ENCODE measurements at regions not wholly inside any gene's neighbourhood (a gene's known extent, or its start where the extent isn't known, plus 50 kb on each side); places are given as distances from the start of the nearest gene placed in this dataset.
A peak's percentile ranks its signal among the peaks of the same experiment; 100 is the strongest.

DNA sequence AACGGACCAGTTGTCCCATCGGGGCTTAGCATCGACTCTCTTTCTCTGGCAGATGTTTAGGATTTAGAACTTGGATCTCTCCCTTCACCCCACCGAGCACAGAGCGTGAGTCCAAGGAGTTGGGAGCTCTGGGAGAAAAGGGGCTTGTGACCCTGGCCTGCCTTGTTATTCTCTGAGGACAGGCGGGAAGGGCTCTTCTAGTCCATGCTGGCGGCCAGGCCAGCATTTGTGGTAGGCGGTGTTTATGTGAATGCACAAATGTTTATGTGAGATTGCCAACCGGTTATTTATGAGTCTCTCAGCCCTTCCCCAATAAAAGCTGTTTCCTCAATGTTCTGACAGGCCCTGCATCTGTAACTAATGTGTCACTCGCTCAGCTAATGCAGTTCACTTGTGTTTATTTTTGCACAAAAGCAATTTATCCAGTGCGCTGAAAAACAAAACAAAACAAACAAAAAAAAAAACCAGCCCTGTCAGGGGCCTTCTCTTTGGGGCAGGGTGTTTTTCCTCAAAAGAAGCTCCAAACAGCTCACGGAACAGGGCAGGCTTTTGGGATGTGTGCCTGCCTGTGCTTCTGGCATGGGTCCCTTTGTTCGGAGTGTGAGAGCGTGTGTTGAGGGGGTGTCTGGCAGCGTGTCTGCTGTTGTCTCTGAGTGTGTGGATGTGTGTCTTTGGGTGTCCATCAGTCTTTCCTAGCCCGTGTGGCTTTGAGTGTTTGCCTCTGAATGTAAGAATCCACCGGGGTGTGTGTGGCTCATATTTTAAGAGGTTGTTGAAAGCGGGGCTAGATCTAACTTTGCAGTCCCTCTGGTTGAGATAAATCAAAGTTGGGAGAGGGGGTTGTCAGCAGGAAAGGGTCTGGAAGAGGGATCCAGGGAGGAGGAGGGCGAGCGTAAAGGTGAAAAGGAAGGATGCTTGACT, 52.8 kb upstream of the HAAO start:
- Histone ChIP-seq H3K4me1 (no peaks in the 10 kb centered on the region), H3K27ac (no peak overlapping the region), H3K36me3 (no peaks in the 10 kb centered on the region), H3K9me3 (no peaks in the 10 kb centered on the region), H3K4me3 (no peak overlapping the region), H3K27me3 (no peaks in the 10 kb centered on the region)
- TF ChIP-seq, protein P1, sequence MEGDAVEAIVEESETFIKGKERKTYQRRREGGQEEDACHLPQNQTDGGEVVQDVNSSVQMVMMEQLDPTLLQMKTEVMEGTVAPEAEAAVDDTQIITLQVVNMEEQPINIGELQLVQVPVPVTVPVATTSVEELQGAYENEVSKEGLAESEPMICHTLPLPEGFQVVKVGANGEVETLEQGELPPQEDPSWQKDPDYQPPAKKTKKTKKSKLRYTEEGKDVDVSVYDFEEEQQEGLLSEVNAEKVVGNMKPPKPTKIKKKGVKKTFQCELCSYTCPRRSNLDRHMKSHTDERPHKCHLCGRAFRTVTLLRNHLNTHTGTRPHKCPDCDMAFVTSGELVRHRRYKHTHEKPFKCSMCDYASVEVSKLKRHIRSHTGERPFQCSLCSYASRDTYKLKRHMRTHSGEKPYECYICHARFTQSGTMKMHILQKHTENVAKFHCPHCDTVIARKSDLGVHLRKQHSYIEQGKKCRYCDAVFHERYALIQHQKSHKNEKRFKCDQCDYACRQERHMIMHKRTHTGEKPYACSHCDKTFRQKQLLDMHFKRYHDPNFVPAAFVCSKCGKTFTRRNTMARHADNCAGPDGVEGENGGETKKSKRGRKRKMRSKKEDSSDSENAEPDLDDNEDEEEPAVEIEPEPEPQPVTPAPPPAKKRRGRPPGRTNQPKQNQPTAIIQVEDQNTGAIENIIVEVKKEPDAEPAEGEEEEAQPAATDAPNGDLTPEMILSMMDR (IDR thresholded peaks at IDR 0.05) = no peak
- peak; percentile 45 for FAIRE-seq
- DNase-seq = no peak
- WGBS, 2 donors = 70% methylated on average over 20 of the region's 20 CpGs
- intact Hi-C loops (cut with DNase I) = loop anchor here in 1 of 3 donors (10.0 kb wide), 1 partner anchor 390 kb away; no protein-coding TSS in a partner anchor
- ATAC-seq = peak in 2 of 4 donors; percentile 17

DNA sequence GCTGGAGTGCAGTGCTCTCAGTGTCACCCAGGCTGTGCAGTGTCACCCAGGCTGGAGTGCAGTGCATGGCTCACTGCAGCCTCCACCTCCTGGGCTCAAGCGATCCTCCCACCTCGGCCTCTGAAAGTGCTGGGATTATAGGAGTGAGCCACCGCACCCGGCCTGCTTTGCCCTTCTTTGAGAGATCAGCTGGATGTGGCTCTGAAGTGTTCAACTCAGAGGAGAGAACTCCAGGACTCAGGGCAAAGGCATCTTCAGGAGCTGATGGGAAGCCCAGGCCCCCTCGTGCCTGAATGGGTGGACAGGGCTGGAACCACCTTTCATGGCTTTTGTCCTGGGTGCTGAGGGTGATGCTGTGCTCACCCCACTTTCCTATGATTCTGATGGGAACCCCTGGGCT, 52.0 kb upstream of the HAAO start:
- H3K4me3 ChIP-seq = no peak overlapping the region
- no peaks in the 10 kb centered on the region for H3K36me3 ChIP-seq
- intact Hi-C loops (cut with DNase I) = loop anchor here in 1 of 3 donors (10.0 kb wide), 1 partner anchor 390 kb away; no protein-coding TSS in a partner anchor
- FAIRE-seq (no peak), DNase-seq (no peak), ATAC-seq (no peak)
- no peak overlapping the region for H3K27ac ChIP-seq
- no peaks in the 10 kb centered on the region for H3K9me3 ChIP-seq
- 90 to 96% methylated on average over 5 of the region's 5 CpGs for WGBS, 2 donors
- no peaks in the 10 kb centered on the region for H3K27me3 ChIP-seq
- H3K4me1 ChIP-seq = no peaks in the 10 kb centered on the region
- TF ChIP-seq, protein P1 (IDR thresholded peaks at IDR 0.05) = no peak

DNA sequence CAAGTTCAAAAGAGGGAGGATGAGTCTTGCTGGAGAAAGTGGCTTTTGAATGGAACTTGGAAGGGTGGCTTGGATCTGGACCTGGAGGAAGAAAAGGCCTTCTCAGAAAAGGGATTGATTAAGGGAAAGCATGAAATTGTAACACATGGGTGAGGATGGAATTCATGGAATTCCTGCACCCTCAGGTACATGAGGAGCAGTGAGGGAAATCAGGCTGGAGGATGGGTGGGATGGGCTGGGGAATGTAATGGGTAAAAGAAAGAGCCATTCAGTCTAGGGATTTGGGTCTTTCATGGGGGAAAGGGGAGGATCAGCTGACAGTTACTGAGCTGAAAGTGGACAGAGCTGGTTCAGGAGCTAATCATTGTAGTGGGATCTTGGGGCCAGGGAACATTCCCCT, 51.2 kb upstream of the HAAO start:
- Histone ChIP-seq H3K27ac (no peak overlapping the region), H3K27me3 (no peaks in the 10 kb centered on the region), H3K4me3 (no peak overlapping the region), H3K9me3 (no peaks in the 10 kb centered on the region), H3K36me3 (no peaks in the 10 kb centered on the region), H3K4me1 (no peaks in the 10 kb centered on the region)
- FAIRE-seq (no peak), ATAC-seq (no peak), DNase-seq (no peak)
- TF ChIP-seq, protein P1 (IDR thresholded peaks at IDR 0.05) = no peak
- intact Hi-C loops (cut with DNase I) = loop anchor here in 1 of 3 donors (10.0 kb wide), 1 partner anchor 391 kb away; no protein-coding TSS in a partner anchor

DNA sequence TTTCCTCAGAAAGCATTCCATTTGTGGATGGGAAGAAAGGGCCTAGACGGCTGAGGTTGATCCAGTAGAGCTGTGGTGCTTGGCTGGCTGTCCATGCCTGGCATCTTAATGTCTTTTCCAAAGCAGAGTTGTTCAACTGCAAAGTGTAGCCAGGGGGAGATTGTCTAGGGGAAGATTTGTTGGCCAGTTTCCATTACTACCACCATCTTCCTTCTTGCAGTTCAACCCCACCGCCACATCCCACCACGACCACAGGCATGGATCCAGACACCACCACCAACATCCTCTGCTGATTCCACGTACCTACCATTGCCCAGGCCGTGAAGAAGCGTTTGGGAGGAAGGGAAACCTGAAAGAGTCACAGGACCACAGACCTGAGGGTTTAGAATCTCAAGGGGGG, 50.7 kb upstream of the HAAO start:
- Histone ChIP-seq H3K27ac (no peak overlapping the region), H3K27me3 (no peaks in the 10 kb centered on the region), H3K4me1 (no peaks in the 10 kb centered on the region), H3K36me3 (no peaks in the 10 kb centered on the region), H3K9me3 (no peaks in the 10 kb centered on the region), H3K4me3 (no peak overlapping the region)
- FAIRE-seq (no peak), ATAC-seq (no peak), DNase-seq (no peak)
- TF ChIP-seq, protein P1 (IDR thresholded peaks at IDR 0.05) = no peak
- intact Hi-C loops (cut with DNase I) = loop anchor here in 1 of 3 donors (10.0 kb wide), 1 partner anchor 392 kb away; no protein-coding TSS in a partner anchor
- 81 to 88% methylated on average over 6 of the region's 6 CpGs for WGBS, 2 donors

DNA sequence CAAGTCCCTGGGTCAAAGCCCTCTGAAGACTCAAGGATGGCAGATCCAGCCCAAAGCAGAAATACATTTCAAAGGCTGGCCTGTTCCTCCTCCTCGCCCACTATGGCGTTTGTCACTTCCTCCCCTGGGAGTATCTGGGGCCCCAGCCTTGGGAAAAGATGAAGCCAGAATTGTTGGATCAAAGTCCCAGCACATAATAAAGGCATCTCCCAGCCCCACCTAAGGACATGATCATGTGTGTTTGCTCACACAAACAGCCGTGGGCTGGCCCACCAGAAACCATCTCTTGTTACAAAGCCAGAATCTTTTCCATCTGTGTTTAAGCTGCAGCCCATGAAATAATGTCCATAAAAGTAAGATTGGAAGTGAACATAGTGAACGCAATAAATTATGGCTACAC, 50.1 kb upstream of the HAAO start:
- FAIRE-seq = no peak
- Histone ChIP-seq H3K4me1 (no peaks in the 10 kb centered on the region), H3K36me3 (no peaks in the 10 kb centered on the region), H3K9me3 (no peaks in the 10 kb centered on the region), H3K4me3 (no peak overlapping the region), H3K27me3 (no peaks in the 10 kb centered on the region), H3K27ac (no peak overlapping the region)
- DNase-seq = no peak
- intact Hi-C loops (cut with DNase I) = loop anchor here in 1 of 3 donors (10.0 kb wide), 1 partner anchor 392 kb away; no protein-coding TSS in a partner anchor
- TF ChIP-seq, protein P1 (IDR thresholded peaks at IDR 0.05) = no peak
- ATAC-seq = no peak
- 90 to 97% methylated on average over 4 of the region's 4 CpGs for WGBS, 2 donors

Measured in pancreas (tissue), 10 donors.